ENCODE measurements at regions not wholly inside any gene's neighbourhood (a gene's known extent, or its start where the extent isn't known, plus 50 kb on each side); places are given as distances from the start of the nearest gene placed in this dataset.

GRCh38 chr1:47696737-47697441 is 259.0 kb downstream of the FOXD2 start:
- no peak for TF ChIP-seq CTCF (IDR thresholded peaks at IDR 0.05)
- 88 to 89% methylated on average over 6 of the region's 6 CpGs for WGBS, 2 donors
- peak in 2 of 8 donors; percentile 33 to 61 for ATAC-seq
- no peak for DNase-seq
- H3K9me3 ChIP-seq = no peaks in the 10 kb centered on the region
- no peaks in the 10 kb centered on the region for H3K36me3 ChIP-seq
- no peaks in the 10 kb centered on the region for H3K4me1 ChIP-seq
- no peak overlapping the region for H3K27ac ChIP-seq
- intact Hi-C loops (cut with DNase I) = no loop called here
- no peak overlapping the region for H3K4me3 ChIP-seq
- H3K27me3 ChIP-seq = peaks cover 0 to 24% (median 18%) of the 10 kb centered on the region in 7 donors

- intact Hi-C loops (cut with DNase I) = no loop called here
- no peaks in the 10 kb centered on the region for H3K36me3 ChIP-seq
- peaks cover 0 to 16% (median 10%) of the 10 kb centered on the region in 7 donors for H3K27me3 ChIP-seq
- DNase-seq (no peak), ATAC-seq (no peak)
- H3K4me3 ChIP-seq = no peak overlapping the region
- H3K9me3 ChIP-seq = no peaks in the 10 kb centered on the region
- no peaks in the 10 kb centered on the region for H3K4me1 ChIP-seq
- WGBS, 2 donors = 86 to 91% methylated on average over 7 of the region's 7 CpGs
- H3K27ac ChIP-seq = no peak overlapping the region
- no peak for TF ChIP-seq CTCF (IDR thresholded peaks at IDR 0.05)
Measured at GRCh38 chr1:47697616-47698335, 259.9 kb downstream of the FOXD2 start.

- no peak for ATAC-seq
- no peak for DNase-seq
- no peaks in the 10 kb centered on the region for H3K9me3 ChIP-seq
- 82 to 83% methylated on average over 5 of the region's 5 CpGs for WGBS, 2 donors
- intact Hi-C loops (cut with DNase I) = loop anchor here in 1 of 10 donors (5.0 kb wide), 1 partner anchor 257 kb away; no protein-coding TSS in a partner anchor
- no peaks in the 10 kb centered on the region for H3K4me1 ChIP-seq
- no peaks in the 10 kb centered on the region for H3K36me3 ChIP-seq
- no peak for TF ChIP-seq CTCF (IDR thresholded peaks at IDR 0.05)
- H3K4me3 ChIP-seq = no peak overlapping the region
- peaks cover 0 to 10% (median 0%) of the 10 kb centered on the region in 7 donors for H3K27me3 ChIP-seq
- no peak overlapping the region for H3K27ac ChIP-seq
Measured at GRCh38 chr1:47699492-47700235, 261.8 kb downstream of the FOXD2 start.

GRCh38 chr1:47701283-47701682 is 263.4 kb downstream of the FOXD2 start:
- DNase-seq = no peak
- no peak overlapping the region for H3K27ac ChIP-seq
- H3K36me3 ChIP-seq = no peaks in the 10 kb centered on the region
- no peak for TF ChIP-seq CTCF (IDR thresholded peaks at IDR 0.05)
- intact Hi-C loops (cut with DNase I) = loop anchor here in 1 of 10 donors (5.0 kb wide), 1 partner anchor 259 kb away; no protein-coding TSS in a partner anchor
- no peak for ATAC-seq
- no peaks in the 10 kb centered on the region for H3K4me1 ChIP-seq
- 89 to 94% methylated on average over 2 of the region's 2 CpGs for WGBS, 2 donors
- no peak overlapping the region for H3K4me3 ChIP-seq
- H3K27me3 ChIP-seq = peaks cover 0 to 24% (median 13%) of the 10 kb centered on the region in 7 donors
- H3K9me3 ChIP-seq = no peaks in the 10 kb centered on the region

Measured in heart right ventricle (tissue), 16 donors.